Left ventricle myocardium superior (tissue), 1 donor: ENCODE measurements at regions not wholly inside any gene's neighbourhood (a gene's known extent, or its start where the extent isn't known, plus 50 kb on each side); places are given as distances from the start of the nearest gene placed in this dataset.
A peak's percentile ranks its signal among the peaks of the same experiment; 100 is the strongest.

Source experiments
- ATAC-seq: fragments of 200-7000 bp; cut with Tn5 transposase; one replicate; pipeline ENCODE4 v1.9.1; 2020; ENCODE audit warnings: mild to moderate bottlenecking, moderate library complexity
- DNase-seq: peaks from one replicate; pipeline ENCODE4 v3.0.0-alpha.2; 2020
- intact Hi-C: fragments of 100-400 bp; cut with micrococcal nuclease; formaldehyde crosslinking; loops from one replicate; pipeline ENCODE4 v1.11.0; 2022
- donor health status: DM: no; HTN: yes; CAD: no; lungs with severe emphysema.

DNA sequence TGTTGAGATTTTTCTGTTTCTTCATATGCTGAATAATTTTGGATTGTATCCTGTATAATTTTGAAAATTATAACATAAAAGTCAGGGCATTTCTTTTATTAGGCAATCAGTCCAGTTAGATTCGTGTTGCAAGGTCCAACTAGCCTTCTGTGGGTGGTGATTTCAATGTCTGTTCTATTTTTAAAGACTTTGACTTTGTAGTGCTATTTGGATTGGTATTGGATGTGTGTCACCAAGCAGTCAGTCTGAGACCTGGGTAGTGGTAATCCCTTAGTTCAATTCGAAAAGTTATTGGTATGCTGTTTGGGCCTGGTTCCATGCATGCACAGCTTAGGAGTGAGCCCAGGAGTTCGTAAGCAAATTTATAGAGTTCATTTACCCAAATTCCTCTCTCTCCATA is 82.2 kb downstream of the EPDR1 start:
- intact Hi-C loops = no loop called here
- peak; percentile 52 for ATAC-seq
- no peak for DNase-seq

GRCh38 chr7:38006559-38006958 is 86.1 kb downstream of the EPDR1 start:
- ATAC-seq (no peak), DNase-seq (no peak)
- intact Hi-C loops = no loop called here

GRCh38 chr7:38007096-38007495 is 86.7 kb downstream of the EPDR1 start:
- DNase-seq = no peak
- intact Hi-C loops = no loop called here
- ATAC-seq = no peak

DNA sequence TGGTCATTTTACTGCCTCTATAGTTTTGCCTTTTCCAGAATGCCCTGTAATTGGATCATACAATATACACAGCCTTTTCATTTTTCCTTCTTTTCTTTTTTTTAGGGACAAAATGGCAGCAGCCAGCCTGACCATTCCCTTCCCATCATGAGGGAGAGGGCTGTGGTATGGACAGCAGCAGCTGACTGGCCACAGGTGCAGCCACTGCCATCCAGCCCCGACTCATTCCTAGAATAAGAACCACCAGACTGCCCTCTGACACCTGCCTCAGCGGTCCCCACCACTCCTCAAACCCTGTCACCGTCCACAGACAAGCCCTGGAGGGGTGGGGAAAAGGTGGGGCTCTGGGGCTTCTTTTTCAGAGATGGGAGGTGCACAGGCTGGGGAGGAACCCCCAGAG is 92.8 kb downstream of the EPDR1 start:
- no peak for DNase-seq
- intact Hi-C loops = no loop called here
- no peak for ATAC-seq

GRCh38 chr7:38016567-38016966 is 96.1 kb downstream of the EPDR1 start:
- DNase-seq (no peak), ATAC-seq (no peak)
- intact Hi-C loops = no loop called here

- DNase-seq (no peak), ATAC-seq (no peak)
- intact Hi-C loops = no loop called here
These were observed 96.9 kb downstream of the EPDR1 start for GRCh38 chr7:38017320-38017719.

GRCh38 chr7:38020121-38020785 is 99.8 kb downstream of the EPDR1 start:
- ATAC-seq = peak; percentile 30
- intact Hi-C loops = no loop called here
- DNase-seq = no peak

DNA sequence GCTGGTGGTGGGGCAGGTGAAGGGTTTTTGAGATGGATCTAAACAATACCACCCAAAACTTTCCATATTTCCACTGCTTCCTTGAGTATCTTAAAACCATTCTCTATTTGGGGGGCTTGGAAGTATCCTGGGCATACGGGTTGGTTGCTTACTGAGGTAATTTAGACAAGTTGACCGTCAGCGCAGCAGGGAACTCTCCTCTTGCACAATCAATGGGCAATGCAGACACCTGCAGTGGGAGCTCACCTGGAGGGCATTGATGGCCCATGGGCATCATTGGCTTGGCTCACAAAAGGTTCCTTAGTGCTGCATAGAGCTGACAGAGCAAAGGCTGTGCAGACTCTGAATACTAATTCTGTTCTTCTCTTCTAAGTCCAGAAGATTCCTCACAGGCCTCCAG is 101.5 kb downstream of the EPDR1 start:
- intact Hi-C loops = no loop called here
- no peak for ATAC-seq

GRCh38 chr7:38025815-38026214 is 105.4 kb downstream of the EPDR1 start:
- ATAC-seq (no peak), DNase-seq (no peak)
- intact Hi-C loops = no loop called here

More for the DNA sequence above, 101.5 kb downstream of the EPDR1 start:
- DNase-seq = peak; percentile 15

- no peak for ATAC-seq
- no peak for DNase-seq
- intact Hi-C loops = no loop called here
These were observed 107.5 kb downstream of the EPDR1 start for GRCh38 chr7:38027884-38028455.

- intact Hi-C loops = no loop called here
- ATAC-seq (no peak), DNase-seq (no peak)
These were observed 113.8 kb downstream of the EPDR1 start for GRCh38 chr7:38034062-38034908.

DNA sequence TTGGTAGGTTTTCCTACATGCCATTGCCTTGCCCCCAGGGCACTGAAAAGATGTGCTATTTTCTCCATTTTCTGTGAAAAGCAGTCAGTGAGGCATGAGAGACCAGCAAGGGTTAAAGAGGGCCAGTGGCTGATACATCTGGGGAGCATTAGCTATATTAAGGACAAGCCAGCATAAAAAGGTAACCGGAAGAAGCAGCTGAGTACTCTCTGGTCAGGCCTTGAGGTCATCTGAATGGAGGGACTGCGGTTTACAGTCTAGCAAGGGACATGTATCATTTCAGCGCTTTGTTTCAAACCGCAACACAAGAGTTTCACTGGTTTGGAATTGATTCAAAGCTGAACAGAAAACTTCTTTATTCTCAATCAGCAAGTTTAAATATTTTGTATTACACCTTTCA is 120.4 kb downstream of the EPDR1 start:
- DNase-seq = no peak
- intact Hi-C loops = no loop called here
- no peak for ATAC-seq

DNA sequence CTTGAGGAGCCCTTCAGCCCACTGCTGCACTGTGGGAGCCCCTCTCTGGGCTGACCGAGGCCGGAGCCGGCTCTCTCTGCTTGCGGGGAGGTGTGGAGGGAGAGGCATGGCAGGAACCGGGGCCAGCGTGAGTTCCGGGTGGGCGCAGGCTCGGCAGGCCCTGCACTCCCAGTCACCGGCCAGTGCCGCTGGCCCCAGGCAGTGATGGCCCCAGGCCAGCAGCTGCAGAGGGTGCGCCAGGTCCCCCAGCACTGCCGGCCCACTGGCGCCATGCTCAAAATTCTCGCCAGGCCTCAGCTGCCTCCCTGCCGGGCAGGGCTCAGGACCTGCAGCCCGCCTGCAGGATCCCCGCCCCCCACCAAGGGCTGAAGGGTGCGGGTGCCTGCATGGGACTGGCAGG is 128.4 kb upstream of the STARD3NL start:
- ATAC-seq (no peak), DNase-seq (no peak)
- intact Hi-C loops = no loop called here

DNA sequence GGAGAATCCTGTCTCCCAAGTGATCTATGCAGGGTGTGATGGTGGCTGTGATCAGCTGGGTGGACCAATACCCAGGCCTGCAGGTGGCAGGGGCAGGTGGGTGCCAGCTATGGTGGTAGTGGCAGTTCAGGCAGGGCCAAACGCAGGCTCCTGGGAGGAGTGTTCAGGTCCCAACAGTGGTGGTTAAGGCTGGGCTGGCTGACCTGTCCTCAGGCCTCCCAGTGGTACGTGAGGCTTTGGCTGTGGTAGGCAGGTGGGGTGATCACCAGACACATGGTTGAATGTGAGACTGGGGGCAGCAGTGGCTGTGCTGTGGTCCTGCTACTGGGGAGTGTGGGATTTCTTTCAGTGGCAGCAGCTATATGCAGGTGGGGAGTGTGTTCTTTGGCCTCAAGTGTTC is 126.7 kb upstream of the STARD3NL start:
- intact Hi-C loops = no loop called here
- DNase-seq (no peak), ATAC-seq (no peak)

DNA sequence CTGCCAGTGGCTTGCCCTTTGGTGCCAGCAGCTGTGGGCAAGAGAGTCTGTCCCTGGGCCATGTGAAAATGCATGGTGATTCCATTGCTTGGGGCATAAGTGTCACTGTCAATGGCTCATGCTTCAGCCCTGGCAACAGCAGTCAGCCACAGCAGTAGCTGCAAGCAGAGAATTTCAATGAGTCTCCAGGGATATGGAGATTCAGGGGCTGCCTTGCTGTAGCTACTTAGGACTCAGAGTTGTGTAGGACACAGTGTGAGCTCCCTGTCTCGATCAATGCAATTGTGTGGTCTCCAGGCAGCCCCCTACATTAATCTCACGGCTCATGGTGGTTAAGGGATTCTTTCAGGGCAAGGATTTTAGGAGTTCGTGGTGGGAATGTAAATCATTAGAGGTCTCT is 126.3 kb upstream of the STARD3NL start:
- ATAC-seq = no peak
- no peak for DNase-seq
- intact Hi-C loops = no loop called here

DNA sequence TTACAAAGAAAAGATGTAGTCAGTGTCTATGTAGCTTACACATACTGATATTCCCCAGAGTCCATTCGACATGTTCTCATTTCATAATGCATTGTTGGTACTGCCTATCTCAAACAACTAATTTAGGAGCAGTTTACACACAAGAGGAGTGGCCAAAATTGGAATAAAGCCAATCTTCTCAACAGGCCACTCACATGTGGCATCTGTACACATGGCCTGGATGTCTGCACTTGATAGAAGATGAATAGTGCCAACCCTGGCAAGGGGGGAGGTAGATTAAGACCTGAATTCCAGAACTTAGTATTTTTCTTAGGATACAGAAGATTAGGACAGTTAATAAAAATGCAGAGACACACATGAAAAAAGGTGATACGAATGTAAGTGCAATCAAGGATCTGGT is 125.3 kb upstream of the STARD3NL start:
- intact Hi-C loops = no loop called here
- ATAC-seq = no peak
- no peak for DNase-seq

- ATAC-seq = no peak
- no peak for DNase-seq
- intact Hi-C loops = no loop called here
These were observed 123.8 kb upstream of the STARD3NL start for GRCh38 chr7:38054199-38054598.

- intact Hi-C loops = no loop called here
- DNase-seq (no peak), ATAC-seq (no peak)
These were observed 120.2 kb upstream of the STARD3NL start for GRCh38 chr7:38057829-38058228.

GRCh38 chr7:38060116-38060515 is 117.9 kb upstream of the STARD3NL start:
- ATAC-seq = no peak
- no peak for DNase-seq
- intact Hi-C loops = no loop called here

DNA sequence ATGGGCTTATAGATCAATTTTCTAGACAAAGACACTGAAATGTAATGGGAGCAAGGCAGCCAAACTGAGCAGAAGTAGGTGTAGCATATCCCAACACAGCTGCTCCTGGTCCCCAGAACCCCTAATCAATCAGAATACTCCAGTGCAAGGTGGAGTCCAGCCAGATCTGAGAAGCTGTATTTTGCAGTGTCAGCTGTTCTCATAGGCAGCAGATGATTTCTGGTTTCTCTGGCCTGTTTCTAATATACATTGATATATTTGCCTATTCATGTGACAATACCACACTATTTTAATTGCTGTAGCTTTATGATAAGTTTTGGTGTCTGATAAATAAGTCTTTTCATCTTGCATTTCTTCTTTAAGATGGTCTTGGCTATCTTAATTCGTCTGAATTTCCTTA is 117.4 kb upstream of the STARD3NL start:
- ATAC-seq (no peak), DNase-seq (no peak)
- intact Hi-C loops = no loop called here

DNA sequence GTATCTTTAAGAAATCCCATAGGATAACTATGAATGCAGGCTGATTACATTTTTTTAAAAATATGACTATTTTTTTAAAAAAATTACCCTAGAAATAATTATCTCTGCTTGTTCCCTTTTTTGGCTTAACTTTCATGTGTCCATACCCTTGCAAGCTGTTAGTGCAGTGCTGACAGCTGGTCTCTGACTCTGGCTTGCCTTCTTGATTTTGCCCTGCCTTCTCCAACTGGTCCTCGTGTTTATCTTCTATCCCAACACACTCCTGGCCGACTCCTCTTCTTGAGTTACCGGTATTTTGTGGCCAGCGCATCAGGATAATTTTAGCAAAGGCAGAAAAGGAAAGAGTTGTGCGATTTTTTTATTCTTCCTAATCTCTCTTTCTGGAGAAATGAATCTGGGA is 111.7 kb upstream of the STARD3NL start:
- no peak for ATAC-seq
- intact Hi-C loops = no loop called here

More for the DNA sequence above, 111.7 kb upstream of the STARD3NL start:
- DNase-seq = no peak
